Activated CD4-positive, alpha-beta T cell treated with anti-CD3 and anti-CD28 coated beads for 36 hours (primary cell): ENCODE measurements at regions not wholly inside any gene's neighbourhood (a gene's known extent, or its start where the extent isn't known, plus 50 kb on each side); places are given as distances from the start of the nearest gene placed in this dataset.
A peak's percentile ranks its signal among the peaks of the same experiment; 100 is the strongest.
"Not testable (repeated sequence)": the region's sequence is repeated elsewhere in the genome, so short reads cannot be mapped to it uniquely, and the experiment has no call there.

ENCODE experiments used
- ATAC-seq: fragments of 200-7000 bp; cut with Tn5 transposase; one replicate; pipeline ENCODE4 v1.10.0; 2021; ENCODE audit warnings: mild to moderate bottlenecking, moderate library complexity
- CTCF ChIA-PET: fragments of 350-600 bp; sonication (Branson Sonifier 250); formaldehyde crosslinking; loops from one replicate; lab custom pipeline; 2021; ENCODE audit warnings: antibody characterized with exemption; lab: Charles Lee
- POLR2A ChIA-PET: fragments of 350-600 bp; sonication (Branson Sonifier 250); formaldehyde crosslinking; loops from one replicate; lab custom pipeline; 2021; ENCODE audit warnings: antibody characterized with exemption, inconsistent platforms; lab: Charles Lee
- DNase-seq: peaks from one replicate; pipeline ENCODE4 v3.0.0-alpha.2; 2020
- H3K27ac Mint-ChIP-seq: one replicate; pipeline ENCODE4 v1.8.0; 2021; ENCODE audit warnings: mixed read lengths
- H3K27me3 Mint-ChIP-seq: one replicate; pipeline ENCODE4 v1.8.0; 2021; ENCODE audit warnings: mixed read lengths
- H3K36me3 Mint-ChIP-seq: one replicate; pipeline ENCODE4 v1.8.0; 2021; ENCODE audit warnings: low read depth, mixed read lengths
- H3K4me1 Mint-ChIP-seq: one replicate; pipeline ENCODE4 v1.8.0; 2021; ENCODE audit warnings: mixed read lengths
- H3K4me3 Mint-ChIP-seq: one replicate; pipeline ENCODE4 v1.8.0; 2021; ENCODE audit warnings: mild to moderate bottlenecking, moderate library complexity, mixed read lengths
- H3K9me3 Mint-ChIP-seq: one replicate; pipeline ENCODE4 v1.8.0; 2021; ENCODE audit warnings: low read depth, mixed read lengths
- intact Hi-C, 2 experiments: fragments of 100-400 bp; cut with DNase I in 1 of 2; cut with micrococcal nuclease in 1 of 2; formaldehyde crosslinking; loops; one replicate each; pipeline versions ENCODE4 v1.14.2 to v1.15.1; 2022 to 2024; cut with DNase I, micrococcal nuclease

DNA sequence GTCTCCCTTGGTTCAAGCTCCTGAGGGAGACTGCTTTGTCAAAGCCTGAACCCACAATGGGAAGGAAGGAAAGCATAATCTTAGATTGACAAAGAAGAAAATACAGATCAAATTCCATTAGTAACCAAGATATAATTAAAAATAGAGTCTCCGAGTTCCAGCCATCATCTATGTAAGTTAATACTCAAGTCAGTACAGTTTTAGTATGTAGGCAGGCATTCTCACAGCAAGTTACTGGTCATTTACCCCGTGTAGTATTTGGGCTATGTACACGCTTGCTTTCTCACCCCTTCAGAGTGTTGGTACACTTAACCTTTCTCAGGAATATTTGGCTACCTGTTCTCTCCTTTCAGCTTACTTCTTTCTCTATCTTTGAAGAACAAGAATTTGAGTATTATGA lies 79.9 kb upstream of the GARIN1A start:
- H3K9me3 Mint-ChIP-seq, H3K4me3 Mint-ChIP-seq, DNase-seq, H3K27ac Mint-ChIP-seq, H3K27me3 Mint-ChIP-seq, CTCF ChIA-PET, POLR2A ChIA-PET, H3K4me1 Mint-ChIP-seq, intact Hi-C loops, ATAC-seq: not testable (repeated sequence)
- H3K36me3 Mint-ChIP-seq, result peaks cover 14% of the 10 kb centered on the region

GRCh38 chr7:128594061-128594460 lies 78.0 kb upstream of the GARIN1A start:
- H3K4me1 Mint-ChIP-seq, CTCF ChIA-PET, POLR2A ChIA-PET, intact Hi-C loops, H3K4me3 Mint-ChIP-seq, DNase-seq, ATAC-seq, H3K9me3 Mint-ChIP-seq, H3K27me3 Mint-ChIP-seq, H3K27ac Mint-ChIP-seq: not testable (repeated sequence)
- H3K36me3 Mint-ChIP-seq, result peaks cover 13% of the 10 kb centered on the region

DNA sequence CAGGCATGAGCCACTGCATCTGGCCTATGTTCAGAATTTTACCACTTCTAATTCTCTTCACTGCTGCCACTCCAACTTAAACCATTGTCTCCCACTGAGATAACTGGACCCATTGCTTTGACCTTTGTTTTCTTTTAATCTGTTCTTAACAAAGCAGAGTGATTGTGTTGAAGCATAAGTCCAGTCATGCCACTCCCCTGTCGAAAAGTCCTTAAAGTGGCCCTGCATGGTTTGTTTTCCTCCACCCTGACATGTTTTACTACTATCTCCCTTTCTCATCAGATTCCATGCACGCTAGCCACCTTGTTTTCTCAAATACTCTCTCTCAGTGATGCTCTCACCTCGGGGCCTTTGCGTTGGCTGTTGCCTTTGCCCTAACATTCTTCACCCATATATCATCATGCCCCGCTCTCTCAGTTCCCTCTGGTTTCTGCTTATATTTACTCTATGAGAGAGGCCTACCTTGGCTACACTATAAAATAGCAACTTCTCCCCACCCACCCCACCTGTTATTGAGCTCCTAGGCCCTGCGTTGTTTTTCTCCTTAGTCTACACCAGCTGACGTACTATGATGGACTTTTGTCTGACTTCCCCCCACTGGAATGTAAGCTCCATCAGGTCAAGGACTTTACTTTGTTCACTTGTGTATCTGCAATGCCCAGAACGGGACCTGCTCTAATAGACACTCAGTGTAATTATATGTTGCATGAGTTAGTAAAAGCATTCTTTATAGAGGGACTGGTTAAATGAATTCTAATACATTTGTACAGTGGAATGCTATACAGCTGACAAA lies 75.6 kb upstream of the GARIN1A start:
- CTCF ChIA-PET, result interaction anchor here (1.1 kb wide), 1 partner anchor 9 kb away, joined by 3 read pairs; no protein-coding TSS in a partner anchor
- H3K4me3 Mint-ChIP-seq, intact Hi-C loops, H3K9me3 Mint-ChIP-seq, H3K4me1 Mint-ChIP-seq, POLR2A ChIA-PET, DNase-seq, ATAC-seq, H3K27me3 Mint-ChIP-seq: not testable (repeated sequence)
- Mint-ChIP-seq H3K36me3 (peaks cover 22% of the 10 kb centered on the region), H3K27ac (peak overlapping the region; percentile 34)

DNA sequence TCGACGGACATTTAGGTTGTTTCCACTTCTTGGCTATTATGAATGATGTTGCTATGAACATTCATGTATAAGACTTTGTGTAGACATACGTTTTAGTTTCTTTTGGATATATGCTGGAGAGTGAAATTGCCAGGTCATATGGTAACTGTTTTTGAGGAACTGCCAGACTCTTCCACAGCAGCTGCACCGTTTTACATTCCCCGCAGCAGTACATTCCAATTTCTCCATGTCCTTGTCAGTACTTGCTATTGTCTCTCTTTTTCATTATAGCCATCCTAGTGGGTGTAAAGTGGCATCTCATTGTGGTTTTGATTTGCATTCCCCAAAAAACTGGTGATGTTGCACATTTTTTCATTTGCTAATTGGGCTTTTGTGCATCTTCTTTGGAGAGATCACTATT lies 73.1 kb upstream of the GARIN1A start:
- H3K27ac Mint-ChIP-seq, H3K4me3 Mint-ChIP-seq, H3K9me3 Mint-ChIP-seq, H3K4me1 Mint-ChIP-seq, CTCF ChIA-PET, POLR2A ChIA-PET, DNase-seq, H3K27me3 Mint-ChIP-seq, ATAC-seq, intact Hi-C loops: not testable (repeated sequence)
- peaks cover 20% of the 10 kb centered on the region for H3K36me3 Mint-ChIP-seq

GRCh38 chr7:128608678-128609421 lies 63.2 kb upstream of the GARIN1A start:
- peak overlapping the region; percentile 92 for H3K27ac Mint-ChIP-seq
- CTCF ChIA-PET, result interaction anchor here (0.6 to 0.7 kb wide), 2 partner anchors 9 to 274 kb away, joined by 3 read pairs; no protein-coding TSS in a partner anchor
- H3K9me3 Mint-ChIP-seq, result not testable (repeated sequence)

DNA sequence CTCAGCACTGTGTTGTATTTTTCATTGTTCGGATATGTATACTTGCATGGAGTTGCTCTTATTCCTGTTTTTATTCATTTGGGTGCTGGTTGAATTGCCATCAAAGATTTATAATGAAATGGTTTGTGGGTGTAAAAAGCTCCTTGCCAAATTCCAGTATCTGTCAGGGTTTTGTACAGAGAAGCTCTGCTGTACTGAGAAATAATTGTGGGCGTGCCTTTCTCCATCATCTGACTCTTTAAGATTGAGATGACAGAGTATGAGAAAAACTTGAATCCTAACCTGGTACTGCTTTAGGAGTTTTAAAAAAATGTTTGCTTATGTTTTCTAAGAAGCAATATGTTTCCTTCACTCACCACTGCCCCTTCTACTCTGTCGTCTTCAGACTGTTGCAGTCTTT lies 58.7 kb upstream of the GARIN1A start:
- CTCF ChIA-PET, POLR2A ChIA-PET, H3K4me3 Mint-ChIP-seq, DNase-seq, ATAC-seq, H3K4me1 Mint-ChIP-seq, intact Hi-C loops, H3K27me3 Mint-ChIP-seq, H3K27ac Mint-ChIP-seq, H3K9me3 Mint-ChIP-seq: not testable (repeated sequence)
- peaks cover 19% of the 10 kb centered on the region for H3K36me3 Mint-ChIP-seq

More at GRCh38 chr7:128608678-128609421, 63.2 kb upstream of the GARIN1A start:
- H3K4me1 Mint-ChIP-seq, H3K27me3 Mint-ChIP-seq, H3K36me3 Mint-ChIP-seq, POLR2A ChIA-PET: not testable (repeated sequence)
- intact Hi-C loops, result loop anchor here (2.0 kb wide), 1 partner anchor 274 kb away; no protein-coding TSS in a partner anchor
- peak overlapping the region; percentile 71 for H3K4me3 Mint-ChIP-seq
- peak; percentile 44 for DNase-seq
- peak; percentile 96 for ATAC-seq

DNA sequence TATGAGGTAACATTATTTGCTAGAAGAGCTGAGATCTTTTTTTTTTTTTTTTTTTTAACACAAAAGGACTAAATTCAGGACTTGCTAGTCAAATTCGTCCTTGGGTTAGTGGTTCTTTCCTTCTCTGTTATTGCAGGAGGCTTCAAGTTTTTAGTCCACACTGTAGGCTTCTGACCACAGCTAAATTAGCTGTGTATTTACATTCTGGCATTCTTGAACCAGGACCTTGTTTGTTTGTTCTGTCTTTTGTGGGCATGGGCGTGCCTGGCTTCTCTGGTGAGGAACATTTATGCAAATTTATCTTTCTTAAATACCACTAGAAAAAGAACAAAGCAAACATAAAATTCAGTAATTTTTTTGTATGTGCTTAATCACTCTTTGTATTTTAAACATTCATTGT lies 57.3 kb upstream of the GARIN1A start:
- ATAC-seq, H3K9me3 Mint-ChIP-seq, intact Hi-C loops, POLR2A ChIA-PET, H3K27me3 Mint-ChIP-seq, H3K4me1 Mint-ChIP-seq, DNase-seq, H3K4me3 Mint-ChIP-seq: not testable (repeated sequence)
- CTCF ChIA-PET, result interaction anchor here (0.7 kb wide), 2 partner anchors 177 to 270 kb away, joined by 3 read pairs; partner anchors contain the start of gene CCDC136
- Mint-ChIP-seq H3K27ac (peak overlapping the region; percentile 47), H3K36me3 (peaks cover 19% of the 10 kb centered on the region)

GRCh38 chr7:128616799-128617198 lies 55.3 kb upstream of the GARIN1A start:
- H3K9me3 Mint-ChIP-seq, H3K27ac Mint-ChIP-seq, H3K27me3 Mint-ChIP-seq, intact Hi-C loops, CTCF ChIA-PET, ATAC-seq, H3K4me3 Mint-ChIP-seq, POLR2A ChIA-PET, H3K4me1 Mint-ChIP-seq, DNase-seq: not testable (repeated sequence)
- peaks cover 21% of the 10 kb centered on the region for H3K36me3 Mint-ChIP-seq
